ENCODE measurements at regions not wholly inside any gene's neighbourhood (a gene's known extent, or its start where the extent isn't known, plus 50 kb on each side); places are given as distances from the start of the nearest gene placed in this dataset.

- WGBS, 2 experiments (ENCODE audit: extremely low coverage in 1 of 2, insufficient coverage in 1 of 2, insufficient read length in 1 of 2, insufficient replicate concordance in 2 of 2, low coverage in 1 of 2, low lambda C conversion rate in 2 of 2, missing lambda C conversion rate in 1 of 2) = 81% methylated on average over 1 of the region's 1 CpG; no CpG with 5 or more reads in 1 of the 2 experiments
- CTCF ChIA-PET (ENCODE audit: partially characterized antibody) = interaction anchor here (0.6 to 5.2 kb wide), 23 partner anchors 9 to 1057 kb away, joined by 3 to 23 read pairs (median 4); no protein-coding TSS in a partner anchor
- Histone ChIP-seq H2BK12ac (ENCODE audit: low read depth, low read length) (no peak overlapping the region), H4K20me1 (replicated peaks in 1 of 2; ENCODE audit: control insufficient read depth in 1 of 2, insufficient read depth in 2 of 2, low read length in 2 of 2) (no peaks in the 10 kb centered on the region), H3K23me2 (ENCODE audit: low read depth, low read length) (0 out of 2 replicates have a peak, but pooled peaks cover 2% of the 10 kb centered on the region), H3K9ac (replicated peaks in 1 of 4; ENCODE audit: extremely low read depth in 1 of 4, low read depth in 3 of 4, low read length in 3 of 4) (no peak overlapping the region), H3K79me1 (ENCODE audit: low read depth, low read length) (no peaks in the 10 kb centered on the region), H3K4me3 (ENCODE audit: extremely low read depth in 1 of 4, insufficient read depth in 2 of 4, low read depth in 3 of 4, low read length in 4 of 4) (no peak overlapping the region), H4K91ac (replicated peaks; ENCODE audit: insufficient read length, low read length) (no peak overlapping the region), H3K9me3 (ENCODE audit: insufficient read depth in 2 of 2, low read depth in 1 of 2, low read length in 1 of 2) (no peaks in the 10 kb centered on the region; a peak in 1 of 4 replicates), H2AFZ (ENCODE audit: low read length) (no peak overlapping the region), H3K4me1 (replicated peaks in 1 of 4; ENCODE audit: control insufficient read depth in 3 of 4, insufficient read depth in 4 of 4, low read length in 3 of 4) (peaks cover 0 to 9% (median 5%) of the 10 kb centered on the region in 4 experiments; a peak in 6 of 7 replicates), H3K27ac (ENCODE audit: low read depth, low read length) (no peak overlapping the region), H3K56ac (replicated peaks; ENCODE audit: insufficient read length, low read depth, low read length) (no peak overlapping the region), H3K23ac (ENCODE audit: insufficient read length) (no peak overlapping the region), H3K4ac (replicated peaks; ENCODE audit: insufficient read length, low read depth, low read length) (no peak overlapping the region), H3K14ac (ENCODE audit: insufficient read length) (no peak overlapping the region), H3K18ac (ENCODE audit: extremely low read depth, low read length) (no peak overlapping the region), H2AK5ac (ENCODE audit: low read depth, low read length) (no peak overlapping the region), H3K36me3 (ENCODE audit: control insufficient read depth in 2 of 4, insufficient read depth in 4 of 4, low read length in 3 of 4) (no peaks in the 10 kb centered on the region), H2BK120ac (replicated peaks; ENCODE audit: low read depth, low read length) (no peak overlapping the region), H3K79me2 (ENCODE audit: control insufficient read depth in 1 of 2, insufficient read depth in 2 of 2, low read length in 2 of 2) (no peaks in the 10 kb centered on the region), H2BK5ac (ENCODE audit: low read depth, low read length) (no peak overlapping the region), H4K8ac (ENCODE audit: extremely low read depth, insufficient read depth, low read length) (no peak overlapping the region), H3K27me3 (replicated peaks in 1 of 4; ENCODE audit: control insufficient read depth in 3 of 4, extremely low read depth in 1 of 4, insufficient read depth in 3 of 4, low read length in 3 of 4) (peaks cover 5 to 32% (median 21%) of the 10 kb centered on the region in 4 experiments), H3K4me2 (ENCODE audit: insufficient read depth in 1 of 2, low read depth in 2 of 2, low read length in 2 of 2) (no peak overlapping the region), H2BK20ac (ENCODE audit: low read length) (no peak overlapping the region), H2BK15ac (ENCODE audit: low read length) (no peak overlapping the region), H4K5ac (ENCODE audit: insufficient read length, low read depth, low read length) (no peak overlapping the region)
- FAIRE-seq = peak; percentile 88
- DNase-seq (ENCODE audit: low read depth in 1 of 2, low spot score in 2 of 2) = no peak
- POLR2A ChIA-PET (ENCODE audit: partially characterized antibody) = no interaction called here
- TF ChIP-seq TEAD4 (IDR thresholded peaks at IDR 0.05; ENCODE audit: low read depth, low read length) (peak; percentile 38; the same call in 1 of the 2 replicates), RAD21 (IDR thresholded peaks at IDR 0.05 in 1 of 2, conservative IDR thresholded peaks at IDR 0.05 in 1 of 2; ENCODE audit: low read depth in 2 of 2, low read length in 2 of 2) (peak; percentile 79 to 81), CTCF (IDR thresholded peaks at IDR 0.05; ENCODE audit: control extremely low read depth in 1 of 3, insufficient read depth in 1 of 3, low read depth in 1 of 3, low read length in 3 of 3) (peak in 2 of 3 experiments; percentile 74 to 95; a peak in 3 of 4 replicates), JUND (IDR thresholded peaks at IDR 0.05; ENCODE audit: low read length) (0 out of 2 replicates have a peak, but pooled peaks have one; percentile 15), TAF7 (optimal IDR thresholded peaks at IDR 0.05; ENCODE audit: borderline replicate concordance, low read depth, low read length) (no peak)
- TF ChIP-seq, protein P1, sequence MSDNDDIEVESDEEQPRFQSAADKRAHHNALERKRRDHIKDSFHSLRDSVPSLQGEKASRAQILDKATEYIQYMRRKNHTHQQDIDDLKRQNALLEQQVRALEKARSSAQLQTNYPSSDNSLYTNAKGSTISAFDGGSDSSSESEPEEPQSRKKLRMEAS (IDR thresholded peaks at IDR 0.05) = no peak
Observed at GRCh38 chr11:81644239-81644840, 1089.3 kb downstream of the FAM181B start.

Data from H1 (cell line).